ENCODE measurements at regions not wholly inside any gene's neighbourhood (a gene's known extent, or its start where the extent isn't known, plus 50 kb on each side); places are given as distances from the start of the nearest gene placed in this dataset.

DNA sequence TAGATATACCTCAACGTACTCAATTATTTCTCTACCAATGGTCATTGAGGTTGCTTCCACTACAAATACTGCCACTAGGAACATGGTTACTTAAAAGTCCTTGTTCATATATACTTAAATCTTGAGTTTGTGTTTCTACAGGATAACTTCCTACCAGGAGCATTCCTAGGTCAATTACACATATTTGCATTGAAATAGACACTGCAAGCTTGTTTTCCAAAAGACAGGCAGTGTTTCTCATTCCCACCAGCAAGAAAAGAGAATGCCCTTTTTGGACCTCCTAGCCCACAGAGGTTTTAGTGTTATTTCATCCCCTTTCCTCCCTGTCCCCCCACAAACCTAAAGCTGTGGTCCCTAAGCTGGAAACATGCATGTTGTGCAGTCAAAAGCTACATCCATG is 177.3 kb downstream of the ID4 start:
- Mint-ChIP-seq H3K27me3 (ENCODE audit: low read depth in 3 of 3) (peaks cover 0 to 4% (median 3%) of the 10 kb centered on the region in 3 donors), H3K36me3 (no peaks in the 10 kb centered on the region), H3K27ac (no peak overlapping the region), H3K4me3 (no peak overlapping the region), H3K4me1 (no peaks in the 10 kb centered on the region), H3K9me3 (no peaks in the 10 kb centered on the region)
- no peak for DNase-seq
- H3K4me1 ChIP-seq (ENCODE audit: control insufficient read depth in 1 of 2, insufficient read depth in 2 of 2, low read length in 2 of 2): no peaks in the 10 kb centered on the region
- intact Hi-C loops (cut with micrococcal nuclease): no loop called here
- no peaks in the 10 kb centered on the region for H3K36me3 ChIP-seq (replicated peaks in 1 of 2; ENCODE audit: control insufficient read depth in 1 of 2, insufficient read depth in 2 of 2, low read length in 2 of 2)
- no peaks in the 10 kb centered on the region for H3K79me2 ChIP-seq (ENCODE audit: insufficient read depth, low read length)
- no peaks in the 10 kb centered on the region for H4K20me1 ChIP-seq (ENCODE audit: insufficient read depth, low read length)
- H3K4me3 ChIP-seq (replicated peaks in 1 of 3; ENCODE audit: low read depth in 2 of 3, low read length in 3 of 3): no peak overlapping the region
- no peak overlapping the region for H2AFZ ChIP-seq (ENCODE audit: insufficient read depth, low read depth, low read length, poor library complexity, severe bottlenecking)
- no peak overlapping the region for H3K4me2 ChIP-seq (replicated peaks; ENCODE audit: extremely low read depth, low read length, poor library complexity, severe bottlenecking)
- H3K9me3 ChIP-seq (replicated peaks in 1 of 2; ENCODE audit: control insufficient read depth in 1 of 2, insufficient read depth in 1 of 2, low read length in 2 of 2): no peaks in the 10 kb centered on the region
- H3K9ac ChIP-seq (ENCODE audit: insufficient read depth, low read length, poor library complexity, severe bottlenecking): no peak overlapping the region
- WGBS (ENCODE audit: insufficient coverage): no CpG with 5 or more reads among the region's 1 CpG
- no peak overlapping the region for H3K27ac ChIP-seq (ENCODE audit: low read depth in 1 of 2, low read length in 2 of 2)
- no peak for TF ChIP-seq CTCF (IDR thresholded peaks at IDR 0.05)
- H3K27me3 ChIP-seq (ENCODE audit: control insufficient read depth in 2 of 2, insufficient read depth in 2 of 2, low read length in 2 of 2): peaks cover 0 to 3% of the 10 kb centered on the region in 2 donors

- Histone ChIP-seq H3K4me2 (replicated peaks; ENCODE audit: extremely low read depth, low read length, poor library complexity, severe bottlenecking) (no peak overlapping the region), H3K4me3 (replicated peaks in 1 of 3; ENCODE audit: low read depth in 2 of 3, low read length in 3 of 3) (no peak overlapping the region), H2AFZ (ENCODE audit: insufficient read depth, low read depth, low read length, poor library complexity, severe bottlenecking) (no peak overlapping the region), H3K27me3 (ENCODE audit: control insufficient read depth in 2 of 2, insufficient read depth in 2 of 2, low read length in 2 of 2) (peaks cover 15 to 17% of the 10 kb centered on the region in 2 donors), H3K27ac (ENCODE audit: low read depth in 1 of 2, low read length in 2 of 2) (no peak overlapping the region), H3K9me3 (replicated peaks in 1 of 2; ENCODE audit: control insufficient read depth in 1 of 2, insufficient read depth in 1 of 2, low read length in 2 of 2) (peaks cover 0 to 5% of the 10 kb centered on the region in 2 donors), H3K9ac (ENCODE audit: insufficient read depth, low read length, poor library complexity, severe bottlenecking) (no peak overlapping the region), H3K36me3 (replicated peaks in 1 of 2; ENCODE audit: control insufficient read depth in 1 of 2, insufficient read depth in 2 of 2, low read length in 2 of 2) (no peaks in the 10 kb centered on the region), H4K20me1 (ENCODE audit: insufficient read depth, low read length) (no peaks in the 10 kb centered on the region), H3K79me2 (ENCODE audit: insufficient read depth, low read length) (no peaks in the 10 kb centered on the region), H3K4me1 (ENCODE audit: control insufficient read depth in 1 of 2, insufficient read depth in 2 of 2, low read length in 2 of 2) (peaks cover 9 to 10% of the 10 kb centered on the region in 2 donors)
- Mint-ChIP-seq H3K4me1 (peaks cover 13% of the 10 kb centered on the region), H3K27ac (no peak overlapping the region), H3K9me3 (peaks cover 2 to 17% (median 8%) of the 10 kb centered on the region in 7 donors), H3K4me3 (no peak overlapping the region), H3K27me3 (ENCODE audit: low read depth in 3 of 3) (peaks cover 15 to 21% (median 18%) of the 10 kb centered on the region in 3 donors), H3K36me3 (no peaks in the 10 kb centered on the region)
- DNase-seq: no peak
- TF ChIP-seq CTCF (IDR thresholded peaks at IDR 0.05): no peak
- intact Hi-C loops (cut with micrococcal nuclease): no loop called here
- WGBS (ENCODE audit: insufficient coverage): no CpG with 5 or more reads among the region's 1 CpG
These were observed 183.4 kb downstream of the ID4 start for GRCh38 chr6:20020526-20020925.

Data from CD14-positive monocyte (primary cell).